ENCODE measurements at regions not wholly inside any gene's neighbourhood (a gene's known extent, or its start where the extent isn't known, plus 50 kb on each side); places are given as distances from the start of the nearest gene placed in this dataset.

DNA sequence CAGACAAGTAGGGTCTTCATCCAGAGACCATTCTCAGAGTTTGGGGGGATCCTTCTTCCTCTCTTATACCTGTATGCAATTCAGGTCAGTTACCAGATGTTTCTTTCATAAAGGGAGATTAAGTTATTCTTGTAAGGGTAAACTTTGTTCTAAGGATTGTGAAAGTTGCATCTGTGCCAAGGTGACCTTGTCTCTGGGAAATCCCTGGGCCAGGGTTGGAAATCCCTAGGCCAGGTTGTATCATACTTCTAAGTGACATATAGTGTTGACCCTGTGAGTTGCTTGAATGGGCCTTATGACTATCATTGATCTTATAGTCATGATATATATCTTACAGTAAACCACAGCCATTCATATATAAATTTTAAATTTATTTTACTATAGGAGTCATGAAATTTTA is 436.9 kb downstream of the RMST start:
- TF ChIP-seq, protein P1, sequence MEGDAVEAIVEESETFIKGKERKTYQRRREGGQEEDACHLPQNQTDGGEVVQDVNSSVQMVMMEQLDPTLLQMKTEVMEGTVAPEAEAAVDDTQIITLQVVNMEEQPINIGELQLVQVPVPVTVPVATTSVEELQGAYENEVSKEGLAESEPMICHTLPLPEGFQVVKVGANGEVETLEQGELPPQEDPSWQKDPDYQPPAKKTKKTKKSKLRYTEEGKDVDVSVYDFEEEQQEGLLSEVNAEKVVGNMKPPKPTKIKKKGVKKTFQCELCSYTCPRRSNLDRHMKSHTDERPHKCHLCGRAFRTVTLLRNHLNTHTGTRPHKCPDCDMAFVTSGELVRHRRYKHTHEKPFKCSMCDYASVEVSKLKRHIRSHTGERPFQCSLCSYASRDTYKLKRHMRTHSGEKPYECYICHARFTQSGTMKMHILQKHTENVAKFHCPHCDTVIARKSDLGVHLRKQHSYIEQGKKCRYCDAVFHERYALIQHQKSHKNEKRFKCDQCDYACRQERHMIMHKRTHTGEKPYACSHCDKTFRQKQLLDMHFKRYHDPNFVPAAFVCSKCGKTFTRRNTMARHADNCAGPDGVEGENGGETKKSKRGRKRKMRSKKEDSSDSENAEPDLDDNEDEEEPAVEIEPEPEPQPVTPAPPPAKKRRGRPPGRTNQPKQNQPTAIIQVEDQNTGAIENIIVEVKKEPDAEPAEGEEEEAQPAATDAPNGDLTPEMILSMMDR (IDR thresholded peaks at IDR 0.05) = no peak
- TF ChIP-seq EZH2 (IDR thresholded peaks at IDR 0.05; ENCODE audit: borderline replicate concordance, insufficient read depth, low read depth, low read length, poor library complexity, severe bottlenecking) = no peak
- no peak overlapping the region for H3K4me3 Mint-ChIP-seq
- H3K27ac Mint-ChIP-seq = no peak overlapping the region
- no peaks in the 10 kb centered on the region for H3K9me3 Mint-ChIP-seq (ENCODE audit: insufficient read depth)
- no peaks in the 10 kb centered on the region for H3K27me3 Mint-ChIP-seq
- H3K27me3 ChIP-seq (replicated peaks in 1 of 4; ENCODE audit: control extremely low read depth in 1 of 4, control insufficient read depth in 3 of 4, insufficient read depth in 4 of 4, low read length in 3 of 4) = no peaks in the 10 kb centered on the region
- H4K20me1 ChIP-seq (ENCODE audit: control insufficient read depth, insufficient read depth, low read length, poor library complexity, severe bottlenecking) = no peaks in the 10 kb centered on the region
- intact Hi-C loops (cut with micrococcal nuclease) = no loop called here
- H3K79me2 ChIP-seq (ENCODE audit: control insufficient read depth, insufficient read depth, low read length) = no peaks in the 10 kb centered on the region
- H3K9ac ChIP-seq (ENCODE audit: low read length) = no peak overlapping the region
- no peaks in the 10 kb centered on the region for H3K4me1 Mint-ChIP-seq
- no peak overlapping the region for H3K4me2 ChIP-seq (replicated peaks; ENCODE audit: low read depth, low read length, poor library complexity, severe bottlenecking)
- H3K36me3 ChIP-seq (replicated peaks in 1 of 2; ENCODE audit: control extremely low read depth in 1 of 2, control insufficient read depth in 1 of 2, extremely low read depth in 1 of 2, insufficient read depth in 2 of 2, low read length in 1 of 2) = no peaks in the 10 kb centered on the region
- ChIA-PET POLR2A (no interaction called here), CTCF (no interaction called here)
- no peak for DNase-seq
- H3K9me3 ChIP-seq (ENCODE audit: control extremely low read depth in 1 of 3, control insufficient read depth in 2 of 3, insufficient read depth in 1 of 3, low read length in 2 of 3) = peaks cover 0 to 5% (median 0%) of the 10 kb centered on the region in 3 donors
- no peak overlapping the region for H2AFZ ChIP-seq (ENCODE audit: insufficient read depth, low read depth, low read length, poor library complexity, severe bottlenecking)
- no peaks in the 10 kb centered on the region for H3K4me1 ChIP-seq (ENCODE audit: control insufficient read depth in 2 of 2, insufficient read depth in 2 of 2, low read length in 2 of 2)
- no peak overlapping the region for H3K27ac ChIP-seq (ENCODE audit: low read length in 2 of 2)
- no peak overlapping the region for H3K4me3 ChIP-seq (ENCODE audit: control extremely low read depth in 1 of 5, extremely low read depth in 1 of 5, insufficient read depth in 1 of 5, low read depth in 2 of 5, low read length in 4 of 5)
- ATAC-seq (ENCODE audit: low read depth) = no peak

DNA sequence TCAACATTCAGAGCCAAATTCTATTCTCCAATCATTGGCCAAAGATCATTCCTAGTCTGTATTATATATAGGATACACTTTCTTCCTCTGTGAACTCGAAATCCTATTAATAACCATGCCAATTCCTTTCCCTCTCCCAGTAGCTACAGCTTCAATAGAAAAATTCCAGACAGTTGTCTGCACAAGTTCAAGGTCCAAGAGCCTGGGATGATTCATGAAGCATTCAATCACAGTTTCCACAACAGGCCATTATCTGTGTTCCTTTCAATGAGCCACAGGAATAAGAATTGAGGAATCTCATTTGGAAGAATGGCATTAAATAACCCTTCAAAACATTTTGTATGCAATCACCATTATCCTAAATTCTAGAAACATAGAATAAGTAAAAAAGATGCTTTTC is 437.4 kb downstream of the RMST start:
- H3K27me3 Mint-ChIP-seq = no peaks in the 10 kb centered on the region
- no peak for ATAC-seq (ENCODE audit: low read depth)
- no peak overlapping the region for H3K27ac Mint-ChIP-seq
- intact Hi-C loops (cut with micrococcal nuclease) = no loop called here
- Histone ChIP-seq H3K9ac (ENCODE audit: low read length) (no peak overlapping the region), H3K4me2 (replicated peaks; ENCODE audit: low read depth, low read length, poor library complexity, severe bottlenecking) (no peak overlapping the region), H2AFZ (ENCODE audit: insufficient read depth, low read depth, low read length, poor library complexity, severe bottlenecking) (no peak overlapping the region), H3K27ac (ENCODE audit: low read length in 2 of 2) (no peak overlapping the region), H4K20me1 (ENCODE audit: control insufficient read depth, insufficient read depth, low read length, poor library complexity, severe bottlenecking) (no peaks in the 10 kb centered on the region), H3K4me3 (ENCODE audit: control extremely low read depth in 1 of 5, extremely low read depth in 1 of 5, insufficient read depth in 1 of 5, low read depth in 2 of 5, low read length in 4 of 5) (no peak overlapping the region), H3K36me3 (replicated peaks in 1 of 2; ENCODE audit: control extremely low read depth in 1 of 2, control insufficient read depth in 1 of 2, extremely low read depth in 1 of 2, insufficient read depth in 2 of 2, low read length in 1 of 2) (no peaks in the 10 kb centered on the region), H3K27me3 (replicated peaks in 1 of 4; ENCODE audit: control extremely low read depth in 1 of 4, control insufficient read depth in 3 of 4, insufficient read depth in 4 of 4, low read length in 3 of 4) (no peaks in the 10 kb centered on the region), H3K9me3 (ENCODE audit: control extremely low read depth in 1 of 3, control insufficient read depth in 2 of 3, insufficient read depth in 1 of 3, low read length in 2 of 3) (peaks cover 0 to 5% (median 0%) of the 10 kb centered on the region in 3 donors), H3K4me1 (ENCODE audit: control insufficient read depth in 2 of 2, insufficient read depth in 2 of 2, low read length in 2 of 2) (no peaks in the 10 kb centered on the region), H3K79me2 (ENCODE audit: control insufficient read depth, insufficient read depth, low read length) (no peaks in the 10 kb centered on the region)
- POLR2A ChIA-PET = no interaction called here
- no peak overlapping the region for H3K4me3 Mint-ChIP-seq
- H3K9me3 Mint-ChIP-seq (ENCODE audit: insufficient read depth) = no peaks in the 10 kb centered on the region
- H3K4me1 Mint-ChIP-seq = no peaks in the 10 kb centered on the region
- CTCF ChIA-PET = no interaction called here
- WGBS (ENCODE audit: insufficient coverage) = no CpG with 5 or more reads among the region's 1 CpG
- no peak for TF ChIP-seq EZH2 (IDR thresholded peaks at IDR 0.05; ENCODE audit: borderline replicate concordance, insufficient read depth, low read depth, low read length, poor library complexity, severe bottlenecking)
- TF ChIP-seq, protein P1 (IDR thresholded peaks at IDR 0.05) = no peak
- DNase-seq = no peak
